Activated naive CD4-positive, alpha-beta T cell treated with Interleukin-2 at 50 U/mL for 16 hours (primary cell): ENCODE measurements at regions not wholly inside any gene's neighbourhood (a gene's known extent, or its start where the extent isn't known, plus 50 kb on each side); places are given as distances from the start of the nearest gene placed in this dataset.
A peak's percentile ranks its signal among the peaks of the same experiment; 100 is the strongest.

Source experiments
- DNase-seq: peaks from one replicate; pipeline ENCODE4 v3.0.0-alpha.2; 2020

DNA sequence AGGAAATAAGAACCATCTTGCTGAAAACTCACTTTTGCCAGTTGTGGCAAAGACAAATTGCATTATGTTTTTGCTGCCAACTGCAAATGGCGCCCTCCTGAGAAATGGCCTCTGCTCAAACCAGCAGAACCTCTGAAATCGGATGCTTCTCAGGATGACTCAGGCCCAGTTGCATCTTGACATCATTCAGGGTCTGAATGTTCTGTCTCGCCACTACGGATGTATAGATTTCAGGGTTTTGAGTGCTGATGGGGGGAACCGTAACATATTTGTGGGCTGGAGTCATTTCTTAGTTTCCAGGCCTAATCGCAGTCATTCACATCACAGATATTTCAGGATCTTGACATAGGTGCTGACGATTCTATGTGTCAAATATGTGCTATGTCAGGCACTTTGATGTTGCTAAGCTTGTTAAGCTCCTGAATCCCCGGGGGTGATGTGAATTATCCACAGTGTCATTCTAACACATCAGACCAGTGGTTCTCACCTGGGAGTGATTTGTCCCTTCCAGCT, 207.1 kb downstream of the NFATC2 start:
- peak; percentile 32 for DNase-seq

DNA sequence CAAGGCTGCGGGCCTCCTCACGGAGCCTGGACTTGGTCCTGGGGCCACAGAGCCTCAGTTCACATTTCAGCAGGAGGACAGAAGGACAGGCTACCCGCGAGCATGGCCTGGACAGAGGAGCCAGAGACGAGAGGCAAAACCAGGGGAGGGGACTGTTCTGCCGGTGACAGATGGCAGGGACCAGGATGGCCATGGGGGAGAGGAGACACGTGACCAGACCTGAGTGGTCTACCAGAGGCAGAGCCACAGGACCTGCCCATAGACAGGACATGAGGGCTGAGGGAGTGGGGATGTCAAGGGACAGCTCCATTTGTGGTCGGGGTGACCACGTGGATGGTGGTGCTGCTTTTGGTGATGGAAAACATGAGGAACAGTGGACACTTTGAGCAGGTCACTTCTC, 207.9 kb downstream of the NFATC2 start:
- DNase-seq = no peak

DNA sequence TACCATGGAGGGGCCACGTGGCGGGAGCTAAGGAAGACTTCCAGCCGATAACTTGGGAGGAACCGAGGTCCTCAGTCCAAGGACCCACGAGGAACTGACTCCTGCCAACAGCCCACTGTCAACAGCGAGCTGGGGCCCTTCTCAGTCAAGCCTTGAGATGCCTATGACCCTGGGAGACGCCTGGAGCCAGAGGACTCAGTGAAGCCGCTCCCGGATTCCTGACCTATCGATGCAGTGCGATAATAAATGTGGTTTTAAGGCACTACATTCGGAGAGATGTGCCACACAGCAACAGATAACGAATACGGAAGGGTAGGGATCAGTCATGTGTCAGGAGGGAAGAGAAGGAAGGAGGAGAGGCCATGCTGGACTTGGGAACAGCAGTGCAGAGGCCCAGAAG, 208.5 kb downstream of the NFATC2 start:
- no peak for DNase-seq

DNA sequence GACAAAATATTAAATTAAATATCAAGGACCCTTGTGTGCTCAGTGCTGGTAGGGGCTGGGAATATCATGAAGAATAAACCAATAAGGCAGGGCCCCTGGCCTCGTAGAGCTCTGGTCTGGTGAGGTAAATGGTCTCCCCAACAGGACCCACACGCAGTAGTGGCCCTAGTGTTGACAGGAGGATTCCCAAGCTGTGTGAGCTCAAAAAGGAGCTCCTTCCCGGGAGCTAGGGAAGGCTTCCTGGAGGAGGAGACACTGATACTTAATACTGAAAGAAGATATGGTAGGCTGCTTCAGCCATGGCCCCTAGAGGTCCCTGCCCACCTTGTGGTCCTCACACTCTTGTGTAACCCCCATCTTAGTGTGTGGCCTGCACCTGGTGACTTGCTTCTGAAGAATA, 209.1 kb downstream of the NFATC2 start:
- no peak for DNase-seq

DNA sequence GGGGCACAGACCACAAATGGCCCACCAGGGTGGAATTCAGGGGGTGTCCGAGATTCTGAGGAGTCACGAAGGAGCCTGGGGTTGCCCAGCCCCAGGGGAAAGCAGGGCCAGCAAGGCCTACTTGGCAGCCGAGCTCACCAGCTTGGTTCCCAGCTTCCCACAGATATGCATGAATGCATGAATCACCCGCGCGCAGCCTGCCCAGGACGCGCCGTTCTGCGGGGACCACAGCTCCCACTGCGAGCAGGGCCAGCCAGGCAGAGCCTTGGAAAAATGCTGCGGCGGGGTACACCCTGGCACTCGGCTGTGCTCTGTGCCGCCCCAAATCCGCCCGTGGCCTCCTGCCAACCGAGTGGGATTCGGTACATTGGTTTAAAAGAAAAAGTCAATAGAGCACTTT, 211.0 kb downstream of the NFATC2 start:
- DNase-seq = no peak

DNA sequence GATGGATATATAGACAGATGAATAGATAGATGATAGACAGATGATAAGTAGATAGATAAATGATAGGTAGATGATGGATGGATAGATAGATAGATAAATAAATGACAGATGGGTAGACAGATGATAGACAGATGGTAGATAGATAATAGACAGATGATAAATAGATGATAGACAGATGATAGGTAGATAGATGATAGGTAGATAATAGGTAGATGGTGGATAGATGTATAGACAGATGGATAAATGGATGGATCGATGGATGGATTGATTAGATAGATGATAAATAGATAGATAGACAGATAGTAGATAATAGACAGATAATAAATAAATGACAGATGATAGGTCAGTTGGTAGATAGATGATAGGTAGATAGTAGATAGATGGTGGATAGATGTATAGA, 212.7 kb downstream of the NFATC2 start:
- no peak for DNase-seq

DNA sequence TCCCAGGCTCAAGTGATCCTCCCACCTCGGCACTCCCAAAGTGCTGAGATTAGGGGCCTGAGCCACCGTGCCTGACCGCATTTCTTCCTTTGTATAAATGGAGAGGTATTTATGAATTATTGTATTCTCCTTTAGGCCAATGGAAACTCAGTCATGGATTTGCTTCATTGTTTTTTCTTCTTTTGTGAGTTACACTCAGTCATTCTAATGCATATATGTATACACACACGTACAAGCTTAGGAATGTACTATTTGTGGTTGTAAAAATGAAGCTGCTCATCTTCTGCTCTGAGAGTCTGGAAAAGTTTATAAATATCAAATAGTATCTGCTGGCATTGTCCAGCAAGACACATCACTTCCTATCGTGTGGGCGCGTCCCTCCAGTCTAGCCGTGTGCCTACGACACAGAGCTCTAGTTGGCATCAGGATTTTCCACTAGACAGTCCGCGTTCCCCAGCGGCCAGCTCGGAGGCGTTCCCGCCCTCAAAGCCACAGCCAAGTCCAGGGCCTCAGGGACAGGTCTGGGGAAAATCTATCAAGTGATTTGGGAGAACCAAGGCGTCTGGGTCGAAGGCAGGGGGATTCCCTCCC, 215.2 kb downstream of the NFATC2 start:
- no peak for DNase-seq

DNA sequence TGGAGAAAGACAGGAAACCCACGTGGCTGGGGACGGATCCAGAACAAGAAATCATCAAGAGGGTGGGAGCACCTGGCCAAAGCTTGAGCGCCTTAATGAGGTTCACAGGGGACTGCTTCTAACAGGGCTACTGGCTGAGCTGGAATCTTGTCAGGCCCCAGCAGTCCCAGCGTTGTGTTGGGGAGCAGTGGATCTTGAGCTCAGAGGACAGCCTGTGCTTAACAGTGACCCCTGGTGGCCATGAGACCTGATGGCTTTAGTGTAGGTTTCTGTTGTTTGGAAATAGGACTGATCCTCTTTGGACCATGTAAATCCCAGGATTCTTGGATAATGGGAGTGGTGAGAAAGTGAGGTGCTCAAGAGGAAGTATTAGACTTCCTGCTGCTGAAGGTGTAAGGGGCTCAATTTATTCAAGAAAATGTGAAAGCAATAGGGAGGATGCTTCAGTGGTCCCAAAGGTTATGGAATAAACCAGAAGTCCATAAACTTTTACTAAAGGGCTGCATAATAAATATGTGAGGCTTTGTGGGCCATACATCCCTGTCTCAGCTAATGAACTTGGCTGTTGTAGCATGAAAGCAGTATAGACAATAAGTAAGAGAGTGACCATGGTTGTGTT, 216.2 kb downstream of the NFATC2 start:
- peak; percentile 40 for DNase-seq

DNA sequence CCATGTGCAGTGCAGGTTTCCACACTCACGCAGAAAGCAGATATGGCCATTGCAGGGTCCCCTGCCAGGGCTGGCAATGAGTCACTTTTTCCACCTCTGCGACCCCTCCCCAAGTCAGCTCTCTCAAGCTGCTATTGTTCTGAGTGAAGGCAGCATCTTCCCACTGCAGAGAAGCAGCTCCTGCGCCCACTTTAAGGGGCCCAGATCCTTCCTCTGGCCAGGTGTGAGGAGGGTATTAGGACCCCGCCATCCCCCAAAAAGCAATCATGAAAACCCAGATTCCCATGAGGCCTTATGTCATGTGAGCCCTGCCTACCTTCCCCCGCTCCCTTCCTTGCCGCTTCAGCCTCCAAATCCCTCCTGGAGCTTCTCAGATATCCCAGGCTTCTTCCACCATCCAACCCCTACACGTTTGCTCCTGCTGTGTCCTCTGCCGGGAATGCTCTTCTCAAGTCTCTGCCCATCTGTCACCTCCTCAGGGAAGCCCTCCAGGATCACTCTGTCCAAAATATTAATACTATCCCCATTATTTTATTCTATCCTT, 220.3 kb downstream of the NFATC2 start:
- no peak for DNase-seq

DNA sequence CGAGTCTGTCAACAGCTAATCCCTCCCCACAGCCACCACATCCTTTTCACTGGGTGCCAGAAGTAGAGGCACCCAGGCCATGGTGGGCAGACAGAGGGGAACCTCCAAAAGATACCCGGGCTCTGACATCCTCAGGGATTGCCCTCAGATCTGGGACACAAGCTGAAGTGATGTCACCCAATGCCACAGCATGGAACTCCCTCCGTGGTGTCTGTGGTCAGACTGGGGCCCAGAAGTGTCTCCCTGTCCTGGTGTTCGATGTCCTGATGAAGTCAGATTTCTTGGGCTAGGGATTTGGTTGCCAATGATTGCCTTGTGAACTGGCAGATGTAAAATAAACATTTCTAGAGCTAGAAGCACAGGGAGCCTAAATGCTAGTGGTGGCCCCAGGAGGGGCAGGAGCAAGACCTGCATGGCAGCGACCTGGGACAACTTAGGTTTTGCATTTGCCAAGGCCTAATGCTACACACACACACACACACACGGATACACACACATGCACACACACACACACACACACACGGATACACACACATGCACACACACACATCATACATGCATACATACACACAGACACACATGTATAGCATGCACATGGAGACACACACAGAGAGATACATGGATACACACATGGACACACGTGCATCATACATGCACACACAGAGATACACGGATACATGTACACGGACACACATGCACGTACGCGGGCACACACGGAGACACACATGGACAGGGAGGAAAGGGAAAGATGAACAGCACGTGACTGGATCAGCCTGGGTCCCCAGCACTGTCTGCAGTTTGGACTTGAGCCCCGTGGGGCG, 221.0 kb downstream of the NFATC2 start:
- no peak for DNase-seq

DNA sequence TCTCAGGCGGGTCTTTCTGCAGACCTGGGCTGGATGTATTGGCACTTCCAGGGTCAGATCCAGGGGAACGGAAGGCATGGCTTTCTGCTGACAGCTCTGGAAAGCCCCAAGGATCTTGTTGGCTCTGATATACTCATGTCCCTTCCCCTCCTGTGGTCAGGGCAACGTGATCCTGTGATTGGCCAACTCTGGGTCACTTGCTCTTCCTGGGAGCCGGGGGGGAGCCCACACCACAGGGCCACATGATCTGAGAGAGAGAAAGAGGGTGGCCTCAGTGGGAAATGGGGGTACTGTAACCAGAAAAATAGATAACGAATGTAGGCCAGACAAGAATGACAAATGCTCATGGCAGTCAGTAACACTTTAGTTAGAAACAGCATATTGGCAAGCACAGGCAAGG, 223.0 kb downstream of the NFATC2 start:
- no peak for DNase-seq

DNA sequence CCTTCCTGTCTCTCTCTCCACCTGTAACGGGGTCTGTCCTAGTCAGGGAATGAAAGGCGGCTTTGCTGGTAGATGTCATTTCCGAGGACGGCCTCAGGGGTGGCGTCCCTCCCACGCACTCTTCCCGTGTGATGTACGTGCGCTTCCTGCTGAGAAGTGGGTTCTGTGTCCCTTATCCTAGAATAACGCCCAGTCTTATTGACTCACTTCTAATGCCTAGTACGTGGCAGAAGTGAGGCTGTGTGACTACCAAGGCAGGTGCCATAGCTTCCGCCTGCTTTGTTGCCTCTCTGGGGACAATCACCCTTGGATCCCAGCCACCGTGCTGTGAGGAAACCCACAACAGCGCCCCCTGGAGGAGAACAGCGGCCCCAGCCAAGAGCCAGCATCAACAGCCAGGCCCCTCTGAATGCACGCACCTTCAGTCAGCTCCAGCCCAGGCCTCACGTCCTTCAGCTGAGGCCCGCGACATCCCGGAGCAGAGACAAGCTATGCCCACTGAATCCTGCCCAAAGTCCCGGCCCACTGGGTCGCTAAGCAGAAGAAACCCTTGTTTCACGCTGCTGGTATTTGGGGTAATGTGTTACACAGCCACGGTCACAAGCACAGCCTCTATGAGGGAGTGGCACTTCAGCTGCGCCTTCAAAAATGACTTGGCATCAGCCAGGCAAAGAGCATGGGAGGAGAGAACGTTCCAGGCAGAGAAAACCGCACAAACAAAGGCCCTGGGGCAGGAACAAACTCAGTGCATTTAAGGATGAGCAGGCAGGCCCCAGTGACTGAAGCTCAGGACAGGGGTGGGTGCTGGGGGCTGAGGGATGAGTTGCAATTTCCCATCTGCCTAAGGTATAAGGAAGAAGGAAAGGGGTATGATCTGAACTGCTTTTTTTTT, 224.2 kb downstream of the NFATC2 start:
- peak; percentile 60 for DNase-seq

DNA sequence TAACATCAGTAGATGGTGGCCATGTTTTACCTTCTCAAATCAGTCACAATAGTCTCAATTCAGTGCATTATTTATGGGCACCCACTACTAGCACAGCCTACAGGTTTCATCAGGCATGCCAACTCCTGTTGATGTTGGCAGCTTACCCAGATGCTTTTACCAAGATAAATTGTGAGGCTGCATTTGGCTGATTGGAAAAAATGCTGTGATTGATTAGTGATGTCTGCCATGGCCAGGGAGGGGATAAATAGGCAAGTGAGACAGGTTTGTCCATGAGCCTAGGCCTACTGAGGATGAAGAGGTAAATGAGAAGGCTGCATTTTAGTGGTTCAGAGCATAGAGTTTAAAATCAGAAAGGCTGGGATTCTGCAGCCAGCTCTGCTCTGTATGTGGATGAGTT, 227.1 kb downstream of the NFATC2 start:
- no peak for DNase-seq

DNA sequence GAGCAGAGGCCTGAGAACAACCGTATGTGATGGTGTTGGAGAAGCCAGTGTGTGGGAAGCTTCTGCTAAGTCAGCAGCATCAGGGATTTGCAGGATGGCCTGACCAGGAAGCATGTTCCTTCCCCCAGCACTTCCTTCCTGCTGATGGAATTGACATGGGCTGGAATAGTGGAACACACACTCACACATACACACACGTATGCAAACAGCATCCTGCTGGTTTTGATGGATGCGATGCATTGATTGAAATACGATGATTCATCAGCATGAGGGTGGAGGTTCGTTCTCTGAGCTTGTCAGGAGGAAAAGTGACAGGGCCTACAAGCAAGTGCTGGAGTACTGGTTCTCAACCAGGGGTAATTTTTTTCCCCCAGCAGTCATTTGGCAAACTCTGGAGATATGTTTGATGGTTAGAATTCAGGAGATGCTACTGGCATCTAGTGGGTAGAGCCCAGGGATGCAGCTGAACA, 229.1 kb downstream of the NFATC2 start:
- DNase-seq = no peak

DNA sequence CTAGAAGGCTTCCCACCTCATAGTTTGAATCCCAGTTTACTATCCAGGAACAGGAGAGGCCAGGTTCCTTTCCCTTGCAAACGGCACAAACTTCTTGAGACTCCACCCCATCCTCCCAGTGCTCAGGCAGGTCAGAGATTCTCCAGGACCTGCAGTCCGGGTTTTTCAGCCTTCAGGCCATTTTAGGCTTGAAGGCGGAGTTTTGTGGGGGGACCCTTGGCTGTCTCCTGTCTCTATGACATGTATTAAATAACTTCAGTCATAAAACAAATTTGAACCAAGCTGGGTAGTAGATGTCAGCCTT, 230.1 kb downstream of the NFATC2 start:
- DNase-seq = no peak

DNA sequence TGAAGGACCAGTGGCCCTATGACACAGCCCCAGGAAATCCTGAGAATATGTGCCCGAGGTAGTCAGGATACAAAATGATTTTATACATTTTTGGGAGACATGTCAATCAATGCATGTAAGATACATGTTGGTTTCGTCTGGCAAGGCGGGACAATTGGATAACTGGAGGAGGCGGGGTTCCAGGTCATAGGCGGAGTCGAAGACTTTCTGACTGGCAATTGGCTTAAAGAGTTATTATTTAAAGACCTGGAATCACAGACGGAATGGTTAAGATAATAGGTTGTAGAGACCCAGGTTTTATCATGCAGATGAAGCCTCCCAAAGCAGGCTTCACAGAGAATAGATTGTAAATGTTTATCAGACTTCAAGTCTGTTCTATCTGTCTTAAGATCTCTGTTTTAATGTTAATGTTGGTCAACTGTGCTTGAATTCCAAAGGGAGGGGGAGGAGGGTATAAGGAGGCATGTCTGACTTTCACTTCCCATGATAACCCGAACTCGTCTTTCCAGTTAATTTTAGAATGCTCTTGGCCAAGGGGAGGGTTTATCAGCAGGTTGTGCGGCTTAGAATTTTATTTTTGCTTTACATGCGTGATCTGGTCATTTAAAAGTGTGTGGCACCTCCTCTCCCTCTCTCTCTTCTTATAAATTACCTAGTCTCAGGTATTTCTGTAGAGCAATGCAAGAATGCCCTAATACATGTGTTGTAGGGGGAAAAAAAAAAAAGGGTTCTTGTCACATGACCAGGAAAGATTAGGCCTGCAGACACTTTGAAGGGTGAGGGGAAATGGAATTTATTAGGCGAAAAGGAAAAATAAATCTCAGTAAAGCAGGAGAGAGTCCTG, 230.7 kb downstream of the NFATC2 start:
- no peak for DNase-seq

DNA sequence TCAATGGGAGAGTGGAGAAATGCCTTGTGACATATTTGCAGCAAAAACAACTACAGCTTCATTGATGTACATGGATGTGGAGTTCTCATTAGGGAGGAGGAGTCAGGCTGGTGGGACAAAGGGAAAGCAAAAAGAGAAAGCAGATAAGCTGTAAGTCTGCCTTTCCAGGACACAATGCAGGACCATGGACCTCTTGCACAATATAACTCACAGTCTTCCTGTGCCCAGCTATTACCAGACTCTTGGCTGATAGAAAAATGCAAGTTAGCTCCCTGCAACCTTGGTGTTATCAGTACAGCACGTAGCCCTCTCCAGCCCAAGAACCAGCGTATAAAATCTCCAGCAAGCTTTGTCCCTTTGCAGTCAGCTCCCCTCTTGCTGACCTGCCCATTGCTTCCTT, 232.3 kb downstream of the NFATC2 start:
- DNase-seq = no peak

DNA sequence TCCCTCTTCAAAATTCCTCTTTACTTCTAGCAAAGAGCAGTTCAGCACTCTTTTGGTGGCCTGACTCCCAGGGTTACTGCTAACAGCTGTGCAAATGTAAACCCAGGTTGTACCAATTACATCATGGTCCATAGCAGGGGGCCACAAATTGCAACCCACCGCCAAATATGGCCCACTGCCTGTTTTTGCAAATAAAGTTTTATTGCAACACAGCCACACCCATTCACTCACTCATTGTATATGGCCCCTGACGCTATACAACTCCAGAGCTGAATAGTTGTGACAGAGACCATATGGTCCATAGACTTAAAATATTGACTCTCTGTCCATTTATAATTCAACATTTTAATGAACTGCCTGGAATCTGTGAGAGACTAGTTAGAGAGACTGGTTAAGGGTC, 233.4 kb downstream of the NFATC2 start:
- DNase-seq = no peak

DNA sequence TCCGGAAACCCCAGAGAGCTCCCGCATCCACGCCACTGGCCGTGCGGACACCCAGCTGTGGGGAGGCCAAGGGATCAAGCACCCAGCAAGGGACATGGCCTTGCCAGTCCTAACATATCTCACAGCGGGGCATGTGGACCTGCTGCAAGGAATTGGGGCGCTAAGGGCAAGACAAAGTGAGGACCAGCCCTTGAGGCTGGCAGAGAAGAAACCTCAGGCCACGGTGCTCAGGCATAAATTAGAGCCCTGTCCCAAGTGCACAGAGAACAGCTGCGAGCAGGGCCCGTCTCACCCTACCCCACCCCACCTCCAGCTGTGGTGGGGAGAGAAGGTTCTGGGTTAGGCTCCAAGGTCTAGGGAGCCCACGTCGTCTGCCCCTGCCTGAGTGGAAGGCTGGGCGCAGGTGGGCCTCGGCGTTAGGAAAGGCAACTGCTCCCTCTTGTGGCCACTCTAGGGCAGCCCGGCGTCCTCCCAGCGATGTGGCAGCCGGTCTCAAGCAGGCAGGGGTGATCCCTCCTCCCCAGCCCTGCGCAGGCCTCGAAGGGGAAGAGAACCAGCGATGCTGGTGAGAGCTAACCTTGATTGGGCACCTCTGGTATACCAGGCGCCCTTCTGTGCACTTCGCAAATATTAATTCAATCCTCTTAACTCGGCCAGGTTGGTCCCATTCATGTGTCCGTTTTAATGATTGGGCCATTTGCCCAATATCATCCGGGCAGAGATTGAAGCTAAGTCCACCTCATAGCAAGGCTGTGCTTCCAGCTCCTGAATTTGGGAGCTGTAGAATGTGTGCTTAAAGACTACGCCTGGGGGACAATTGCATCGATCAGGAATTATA, 235.8 kb downstream of the NFATC2 start:
- peak; percentile 75 for DNase-seq

DNA sequence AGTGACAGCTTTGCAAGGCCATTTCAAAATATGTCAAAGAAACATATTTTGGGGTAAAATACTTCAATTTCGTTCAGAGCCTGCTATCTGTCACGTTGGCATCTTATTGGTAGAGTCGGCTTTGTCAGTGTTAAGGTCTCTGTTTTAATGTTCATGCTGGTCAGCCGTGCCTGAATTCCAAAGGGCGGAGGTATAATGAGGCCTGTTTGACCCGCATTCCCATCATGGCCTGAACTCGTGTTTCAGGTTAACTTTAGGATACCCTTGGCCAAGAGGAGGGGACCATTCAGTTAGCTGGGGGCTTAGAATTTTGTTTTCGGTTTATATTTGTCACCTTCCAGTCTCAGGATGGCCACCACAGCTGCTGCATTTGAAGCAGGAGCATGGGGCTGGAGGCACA, 236.4 kb downstream of the NFATC2 start:
- DNase-seq = no peak
